H9 (cell line): ENCODE measurements at regions not wholly inside any gene's neighbourhood (a gene's known extent, or its start where the extent isn't known, plus 50 kb on each side); places are given as distances from the start of the nearest gene placed in this dataset.

Experiments
- DNase-seq: peaks from one replicate; pipeline ENCODE4 v3.0.0-alpha.2; 2017
- H2AFZ ChIP-seq: one replicate; pipeline ENCODE4 v1.6.1; 2013; ENCODE audit warnings: mild to moderate bottlenecking, low read length, control low read depth, moderate library complexity
- H2AK5ac ChIP-seq: 2 replicates; pipeline ENCODE4 v1.6.1; 2013; ENCODE audit warnings: low read length, control low read depth, mixed read lengths; ENCODE audit not compliant: insufficient read length
- H2BK120ac ChIP-seq: one replicate; pipeline ENCODE4 v1.6.1; 2013; ENCODE audit warnings: low read depth, mild to moderate bottlenecking, low read length, control low read depth, inconsistent platforms; ENCODE audit not compliant: poor library complexity, severe bottlenecking
- H2BK12ac ChIP-seq: 2 replicates; pipeline ENCODE4 v1.6.1; 2013; ENCODE audit warnings: low read length, control low read depth, mixed read lengths, low read depth; ENCODE audit not compliant: insufficient read length
- H2BK15ac ChIP-seq: 2 replicates; pipeline ENCODE4 v1.6.1; 2013; ENCODE audit warnings: low read depth, low read length, control low read depth
- H2BK20ac ChIP-seq: one replicate; pipeline ENCODE4 v1.6.1; 2013; ENCODE audit warnings: low read depth, mild to moderate bottlenecking, low read length, control low read depth, inconsistent platforms; ENCODE audit not compliant: poor library complexity, severe bottlenecking
- H2BK5ac ChIP-seq: 2 replicates; pipeline ENCODE4 v1.6.1; 2013; ENCODE audit warnings: low read length, control low read depth, mixed read lengths; ENCODE audit not compliant: insufficient read length
- H3K14ac ChIP-seq: 2 replicates; pipeline ENCODE4 v1.6.1; 2013; ENCODE audit warnings: low read length, control low read depth; ENCODE audit not compliant: insufficient read depth
- H3K18ac ChIP-seq: 2 replicates; pipeline ENCODE4 v1.6.1; 2013; ENCODE audit warnings: low read depth, mild to moderate bottlenecking, mixed read lengths, low read length, control low read depth; ENCODE audit not compliant: insufficient read length
- H3K23ac ChIP-seq: 2 replicates; pipeline ENCODE4 v1.6.1; 2013; ENCODE audit warnings: low read length, control low read depth, mixed read lengths, low read depth; ENCODE audit not compliant: insufficient read length
- H3K23me2 ChIP-seq: 2 replicates; pipeline ENCODE4 v1.6.1; 2013; ENCODE audit warnings: low read depth, mild to moderate bottlenecking, mixed read lengths, low read length, control low read depth; ENCODE audit not compliant: insufficient read length, poor library complexity, severe bottlenecking
- H3K27ac ChIP-seq: 2 replicates; pipeline ENCODE4 v1.5.1; 2013; ENCODE audit warnings: low read length, control low read depth, mixed read lengths, low read depth; ENCODE audit not compliant: insufficient read length
- H3K27me3 ChIP-seq: 2 replicates; pipeline ENCODE4 v1.6.1; 2013; ENCODE audit warnings: low read length, control low read depth, inconsistent platforms; ENCODE audit not compliant: insufficient read depth
- H3K4ac ChIP-seq: 2 replicates; pipeline ENCODE4 v1.6.1; 2013; ENCODE audit warnings: low read depth, mild to moderate bottlenecking, control low read depth, inconsistent platforms, low read length, moderate library complexity
- H3K4me1 ChIP-seq: 2 replicates; pipeline ENCODE4 v1.6.1; 2013; ENCODE audit warnings: low read length, control low read depth, inconsistent platforms; ENCODE audit not compliant: insufficient read depth
- H3K4me2 ChIP-seq: 2 replicates; pipeline ENCODE4 v1.6.1; 2013; ENCODE audit warnings: low read length, control low read depth, mixed read lengths; ENCODE audit not compliant: insufficient read length, insufficient read depth
- H3K56ac ChIP-seq: 2 replicates; pipeline ENCODE4 v1.6.1; 2013; ENCODE audit warnings: low read depth, mild to moderate bottlenecking, mixed read lengths, low read length, control low read depth; ENCODE audit not compliant: insufficient read length
- H3K79me1 ChIP-seq: 2 replicates; pipeline ENCODE4 v1.6.1; 2013; ENCODE audit warnings: low read depth, mild to moderate bottlenecking, moderate library complexity, low read length, control low read depth, inconsistent platforms; ENCODE audit not compliant: insufficient read depth, poor library complexity, severe bottlenecking
- H3K79me2 ChIP-seq: 2 replicates; pipeline ENCODE4 v1.6.1; 2013; ENCODE audit warnings: low read length, control low read depth, inconsistent platforms; ENCODE audit not compliant: insufficient read depth
- H3K9ac ChIP-seq: 2 replicates; pipeline ENCODE4 v1.6.1; 2013; ENCODE audit warnings: low read length, control low read depth, mixed read lengths; ENCODE audit not compliant: insufficient read length; ENCODE audit errors: extremely low read depth
- H3K9me3 ChIP-seq: one replicate; pipeline ENCODE4 v1.6.1; 2013; ENCODE audit warnings: low read depth, low read length, inconsistent platforms; ENCODE audit not compliant: control insufficient read depth
- H3T11ph ChIP-seq: one replicate; pipeline ENCODE4 v1.6.1; 2013; ENCODE audit warnings: mild to moderate bottlenecking, low read length, control low read depth, inconsistent platforms
- H4K20me1 ChIP-seq: one replicate; pipeline ENCODE4 v1.6.1; 2013; ENCODE audit not compliant: control insufficient read depth, insufficient read length, insufficient read depth
- H4K5ac ChIP-seq: 2 replicates; pipeline ENCODE4 v1.6.1; 2013; ENCODE audit warnings: low read depth, mild to moderate bottlenecking, mixed read lengths, low read length, control low read depth; ENCODE audit not compliant: insufficient read length
- H4K8ac ChIP-seq: replicated peaks from 2 replicates; pipeline ENCODE4 v1.6.1; 2013; ENCODE audit warnings: low read length, control low read depth, mixed read lengths, low read depth; ENCODE audit not compliant: insufficient read length
- H4K91ac ChIP-seq: 2 replicates; pipeline ENCODE4 v1.6.1; 2013; ENCODE audit warnings: low read depth, mild to moderate bottlenecking, moderate library complexity, mixed read lengths, low read length, control low read depth; ENCODE audit not compliant: insufficient read length
- H3K27ac Mint-ChIP-seq, 3 experiments: 2 replicates in 2 of 3; 3 replicates in 1 of 3; pipeline ENCODE4 v1.8.0; 2020 to 2021; ENCODE audit warnings: mixed read lengths in 3 of 3, mild to moderate bottlenecking in 1 of 3, moderate library complexity in 1 of 3
- H3K27me3 Mint-ChIP-seq: 2 replicates; pipeline ENCODE4 v1.8.0; 2021; ENCODE audit warnings: low read depth, mild to moderate bottlenecking, moderate library complexity, mixed read lengths
- H3K36me3 Mint-ChIP-seq, 3 experiments: 2 replicates in 2 of 3; 3 replicates in 1 of 3; pipeline ENCODE4 v1.8.0; 2020 to 2021; ENCODE audit warnings: low read depth in 3 of 3, mixed read lengths in 3 of 3; ENCODE audit not compliant: insufficient read depth in 1 of 3
- H3K4me1 Mint-ChIP-seq, 2 experiments: 2 replicates each; pipeline ENCODE4 v1.8.0; 2020; ENCODE audit warnings: mixed read lengths in 2 of 2
- H3K4me3 Mint-ChIP-seq, 2 experiments: 2 replicates in 1 of 2; 3 replicates in 1 of 2; pipeline ENCODE4 v1.8.0; 2020 to 2021; ENCODE audit warnings: mild to moderate bottlenecking in 2 of 2, mixed read lengths in 2 of 2, moderate library complexity in 1 of 2
- H3K9me3 Mint-ChIP-seq, 2 experiments: 2 replicates in 1 of 2; 3 replicates in 1 of 2; pipeline ENCODE4 v1.8.0; 2020; ENCODE audit warnings: mild to moderate bottlenecking in 2 of 2, mixed read lengths in 2 of 2, moderate library complexity in 1 of 2
- CTCF ChIP-seq: fragments of 200-600 bp; sonication (generic); conservative IDR thresholded peaks from 3 replicates; pipeline ENCODE4 v1.8.0; 2021; ENCODE audit warnings: antibody characterized with exemption, mild to moderate bottlenecking

GRCh38 chr11:109590782-109591181 lies 168.8 kb downstream of the C11orf87 start:
- Histone ChIP-seq H3K18ac (no peak overlapping the region), H3K79me2 (no peaks in the 10 kb centered on the region), H3K4me2 (no peak overlapping the region), H2AK5ac (no peak overlapping the region), H2BK15ac (no peak overlapping the region), H3K14ac (no peak overlapping the region), H3K27ac (no peak overlapping the region), H3K23ac (no peak overlapping the region), H3K56ac (no peak overlapping the region), H3K9ac (no peak overlapping the region), H4K91ac (no peak overlapping the region), H3K4me1 (peaks cover 5% of the 10 kb centered on the region; the same call in 1 of the 2 replicates), H2BK12ac (no peak overlapping the region), H3K9me3 (no peaks in the 10 kb centered on the region), H3T11ph (no peak overlapping the region), H2BK20ac (no peak overlapping the region), H4K5ac (no peak overlapping the region), H3K23me2 (no peaks in the 10 kb centered on the region), H3K27me3 (no peaks in the 10 kb centered on the region), H4K8ac (no peak overlapping the region), H2AFZ (no peak overlapping the region), H3K79me1 (no peaks in the 10 kb centered on the region), H2BK5ac (no peak overlapping the region), H4K20me1 (no peaks in the 10 kb centered on the region), H3K4ac (no peak overlapping the region), H2BK120ac (no peak overlapping the region)
- Mint-ChIP-seq H3K27ac (no peak overlapping the region), H3K27me3 (no peaks in the 10 kb centered on the region), H3K9me3 (no peaks in the 10 kb centered on the region), H3K4me1 (peaks cover 12 to 13% of the 10 kb centered on the region in 2 experiments), H3K36me3 (no peaks in the 10 kb centered on the region), H3K4me3 (no peak overlapping the region)
- TF ChIP-seq CTCF, result no peak
- DNase-seq, result no peak
